Mucosa of descending colon (tissue), 3 donors: ENCODE measurements at regions not wholly inside any gene's neighbourhood (a gene's known extent, or its start where the extent isn't known, plus 50 kb on each side); places are given as distances from the start of the nearest gene placed in this dataset.

Experiments
- ATAC-seq: fragments of 200-7000 bp; cut with Tn5 transposase; one replicate; pipeline ENCODE4 v1.9.1; 2020; ENCODE audit warnings: mild to moderate bottlenecking, moderate library complexity
- DNase-seq, 3 donors: peaks; one replicate each; pipeline ENCODE4 v3.0.0-alpha.2; 2020
- H3K36me3 ChIP-seq: fragments of 200-600 bp; one replicate; pipeline ENCODE4 v1.8.0; 2021; ENCODE audit warnings: low read depth, mild to moderate bottlenecking
- H3K4me1 ChIP-seq: fragments of 200-600 bp; one replicate; pipeline ENCODE4 v1.8.0; 2021; ENCODE audit warnings: low read depth, mild to moderate bottlenecking
- H3K4me3 ChIP-seq: fragments of 200-600 bp; one replicate; pipeline ENCODE4 v1.8.0; 2021; ENCODE audit warnings: mild to moderate bottlenecking
- H3K9me3 ChIP-seq: fragments of 200-600 bp; one replicate; pipeline ENCODE4 v1.8.0; 2021; ENCODE audit warnings: mild to moderate bottlenecking
- CTCF ChIP-seq: fragments of 200-600 bp; IDR thresholded peaks from one replicate; pipeline ENCODE4 v1.8.0; 2022; ENCODE audit warnings: antibody characterized with exemption, mild to moderate bottlenecking
- intact Hi-C, 2 donors: fragments of 100-400 bp; cut with DNase I in 1 of 2; cut with micrococcal nuclease in 1 of 2; formaldehyde crosslinking; loops; one replicate each; pipeline versions ENCODE4 v1.11.0 to v1.11.1; 2022; cut with DNase I, micrococcal nuclease
- donor health status: DM: no; HTN: no; CAD: no; lungs with moderate emphysema.
- donor health status: DM: no; HTN: no; CAD: no.
- donor health status: DM: no; HTN: yes; CAD: no.

DNA sequence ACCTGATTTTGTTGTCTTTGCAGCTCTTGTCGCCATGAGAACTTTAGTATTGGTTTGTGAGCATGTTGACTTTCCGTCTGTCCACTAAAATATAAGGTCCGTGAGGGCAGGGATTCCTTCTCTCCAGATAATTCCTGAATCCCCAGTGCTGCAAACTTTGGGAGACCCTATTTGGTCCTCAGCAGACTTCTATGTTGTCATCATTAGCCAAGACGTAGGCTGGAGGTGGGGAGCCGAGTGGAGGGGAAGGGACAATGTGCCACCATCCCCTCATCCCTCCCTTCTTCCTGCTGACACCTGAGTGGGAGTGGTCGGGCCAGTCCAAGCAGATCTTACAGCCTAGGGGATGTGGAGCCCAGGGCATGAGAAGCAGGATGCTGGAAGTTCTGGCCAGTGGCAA is 690.6 kb downstream of the TBC1D22A start:
- H3K9me3 ChIP-seq = no peaks in the 10 kb centered on the region
- TF ChIP-seq CTCF = no peak
- intact Hi-C loops = no loop called here
- ATAC-seq = no peak
- no peak overlapping the region for H3K4me3 ChIP-seq
- H3K36me3 ChIP-seq = no peaks in the 10 kb centered on the region
- DNase-seq = no peak
- no peaks in the 10 kb centered on the region for H3K4me1 ChIP-seq

DNA sequence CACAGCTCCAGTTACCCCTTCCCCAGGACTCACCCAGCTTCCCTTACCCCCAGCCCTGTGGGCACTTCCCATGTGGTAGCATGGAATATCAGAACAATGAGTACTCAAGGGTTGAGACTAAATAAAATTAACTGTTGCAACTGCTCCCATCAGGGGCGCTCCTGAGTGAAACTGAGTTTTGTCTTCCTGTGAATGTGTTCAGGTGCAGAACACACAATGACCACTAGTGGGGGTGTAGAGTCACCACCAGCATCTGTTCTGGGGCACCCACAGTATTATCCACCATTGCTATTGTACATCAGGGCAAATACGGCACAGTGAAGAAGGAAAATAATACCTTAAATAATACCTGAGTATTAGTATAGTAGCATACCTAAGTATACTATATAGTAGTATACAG is 689.7 kb downstream of the TBC1D22A start:
- ATAC-seq = peak; percentile 71
- H3K36me3 ChIP-seq = no peaks in the 10 kb centered on the region
- intact Hi-C loops = no loop called here

DNA sequence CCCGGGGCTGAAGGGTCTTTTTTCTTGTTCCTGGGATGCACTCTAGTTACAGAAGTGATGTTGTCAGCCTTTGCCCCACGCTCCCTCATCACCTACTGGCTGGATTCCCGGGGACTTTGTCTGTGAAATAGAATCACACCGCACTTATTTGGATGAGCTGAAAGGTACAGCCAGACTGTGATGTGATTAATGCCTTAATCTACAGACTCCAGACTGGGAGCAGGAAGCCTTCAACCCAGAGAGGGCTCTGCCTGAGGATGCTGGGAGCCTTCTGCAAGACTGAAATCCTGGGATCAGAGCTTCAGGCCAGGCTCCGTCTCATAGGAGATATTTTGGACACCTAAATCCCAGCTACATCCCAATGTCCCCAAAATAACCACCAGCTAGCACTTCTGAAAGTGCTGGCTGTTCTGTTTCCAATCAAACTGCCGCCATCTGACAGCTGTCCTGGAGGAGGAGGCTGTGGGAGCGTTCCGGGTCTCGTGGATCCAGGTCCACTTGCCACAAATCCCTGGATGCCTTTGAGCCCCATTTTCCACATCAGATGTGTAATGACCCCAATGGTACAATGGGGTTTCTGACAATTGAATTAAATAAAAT is 688.5 kb downstream of the TBC1D22A start:
- H3K36me3 ChIP-seq = no peaks in the 10 kb centered on the region
- no peak for TF ChIP-seq CTCF
- ATAC-seq (no peak), DNase-seq (no peak)
- H3K4me1 ChIP-seq = no peaks in the 10 kb centered on the region
- H3K4me3 ChIP-seq = no peak overlapping the region
- intact Hi-C loops = no loop called here
- no peaks in the 10 kb centered on the region for H3K9me3 ChIP-seq

More for the DNA sequence above, 689.7 kb downstream of the TBC1D22A start:
- no peaks in the 10 kb centered on the region for H3K9me3 ChIP-seq
- H3K4me1 ChIP-seq = no peaks in the 10 kb centered on the region
- no peak overlapping the region for H3K4me3 ChIP-seq
- DNase-seq = peak in 1 of 3 donors; percentile 36
- TF ChIP-seq CTCF = no peak

DNA sequence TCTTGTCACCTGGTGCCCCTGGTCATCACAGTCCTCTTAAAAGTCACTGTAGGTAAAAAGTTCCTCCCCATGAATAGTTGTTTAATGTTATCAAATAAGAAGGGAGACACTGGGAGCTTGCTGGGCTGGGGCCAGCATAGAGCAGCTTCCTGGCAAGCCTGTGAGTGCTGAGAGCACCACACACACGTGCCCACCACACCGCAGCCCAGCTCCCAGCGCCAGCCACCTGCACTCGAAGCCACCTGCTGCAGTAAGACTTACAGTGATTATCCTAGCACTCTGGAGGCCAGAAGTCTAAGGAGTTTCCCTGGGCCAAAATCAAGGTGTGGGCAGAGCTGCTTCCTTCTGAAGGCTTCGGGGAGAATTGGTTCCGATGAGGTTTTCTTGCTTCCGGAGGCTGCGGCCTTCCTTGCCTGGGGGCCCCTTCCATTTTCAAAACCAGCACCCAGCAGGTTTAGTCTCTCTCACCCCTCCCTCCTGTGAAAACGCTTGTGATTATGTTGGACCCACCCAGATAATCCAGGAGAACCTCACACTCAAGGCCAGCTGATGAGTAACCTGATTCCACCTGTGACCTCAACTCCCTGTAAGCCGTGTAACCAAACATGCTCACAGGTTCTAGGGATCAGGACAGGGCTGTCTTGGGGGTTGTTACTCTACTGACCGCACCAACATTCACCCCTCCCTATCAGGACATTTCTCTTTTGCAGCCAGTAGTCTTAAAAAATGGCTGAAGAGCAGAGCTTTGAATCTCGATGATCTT is 687.2 kb downstream of the TBC1D22A start:
- ATAC-seq (no peak), DNase-seq (no peak)
- TF ChIP-seq CTCF = no peak
- no peaks in the 10 kb centered on the region for H3K4me1 ChIP-seq
- no peak overlapping the region for H3K4me3 ChIP-seq
- H3K36me3 ChIP-seq = no peaks in the 10 kb centered on the region
- no peaks in the 10 kb centered on the region for H3K9me3 ChIP-seq
- intact Hi-C loops = no loop called here

DNA sequence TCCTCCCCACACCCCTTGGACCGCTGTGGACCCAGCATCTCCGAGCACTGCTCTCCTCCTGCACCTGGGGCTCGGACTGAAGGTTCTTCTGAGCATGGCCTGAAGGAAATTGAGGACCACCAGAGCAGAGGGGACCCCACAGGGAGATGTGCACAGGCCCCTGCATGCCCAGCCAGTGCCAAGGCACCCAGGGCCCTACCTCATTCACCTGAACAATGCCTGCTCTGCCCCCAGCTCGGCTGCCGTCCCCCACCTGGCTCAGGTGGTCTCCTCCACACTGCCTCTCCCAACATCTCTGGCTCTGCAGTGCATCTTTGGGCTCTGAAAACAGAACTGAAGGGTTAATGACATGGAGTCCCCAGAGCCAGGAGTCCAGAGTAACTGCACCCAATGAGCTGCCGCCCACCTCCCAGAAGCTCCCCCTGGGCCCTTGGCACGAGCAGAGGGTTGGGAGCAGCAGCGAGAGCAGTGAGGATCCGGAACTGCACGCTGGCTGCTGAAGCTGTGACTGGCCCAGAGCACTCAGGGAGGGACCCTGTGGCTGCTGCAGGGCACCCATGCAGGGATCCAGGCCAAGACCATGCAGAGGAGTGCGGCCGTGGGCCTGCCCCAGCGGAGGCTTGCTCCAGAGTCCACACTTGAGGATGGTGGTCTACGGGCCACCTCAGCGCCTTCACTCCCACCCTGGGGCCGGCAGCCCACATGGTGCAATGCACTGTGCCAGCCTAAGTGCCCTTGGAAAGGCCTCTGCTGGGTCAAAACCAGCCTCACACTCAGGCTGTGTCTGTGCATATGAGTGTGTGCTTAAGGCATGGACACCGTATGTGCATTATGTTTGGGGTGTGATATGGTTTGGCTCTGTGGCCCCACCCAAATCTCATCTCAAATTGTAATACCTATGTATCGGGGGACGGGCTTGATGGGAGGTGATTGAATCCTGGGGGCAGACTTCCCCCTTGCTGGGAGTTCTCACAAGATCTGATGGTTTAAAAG is 686.1 kb downstream of the TBC1D22A start:
- no peaks in the 10 kb centered on the region for H3K36me3 ChIP-seq
- intact Hi-C loops = no loop called here
- H3K9me3 ChIP-seq = no peaks in the 10 kb centered on the region
- DNase-seq (no peak), ATAC-seq (no peak)
- no peak for TF ChIP-seq CTCF
- H3K4me1 ChIP-seq = no peaks in the 10 kb centered on the region
- no peak overlapping the region for H3K4me3 ChIP-seq
